Right atrium auricular region (tissue), 2 donors: ENCODE measurements at regions not wholly inside any gene's neighbourhood (a gene's known extent, or its start where the extent isn't known, plus 50 kb on each side); places are given as distances from the start of the nearest gene placed in this dataset.

Experiments
- DNase-seq: peaks from one replicate; pipeline ENCODE4 v3.0.0-alpha.2; 2019; ENCODE audit warnings: low spot score
- H3K27ac ChIP-seq, 2 donors: fragments of 200-600 bp; sonication (generic); 1 replicate in 1 of 2; 2 replicates in 1 of 2; pipeline ENCODE4 v1.5.1; 2016 to 2019
- H3K27me3 ChIP-seq, 2 donors: fragments of 200-600 bp; sonication (generic); one replicate each; pipeline versions ENCODE4 v1.5.1 to v1.6.0; 2017 to 2019
- H3K36me3 ChIP-seq: fragments of 200-600 bp; sonication (generic); one replicate; pipeline ENCODE4 v1.5.1; 2016
- H3K4me1 ChIP-seq, 2 donors: fragments of 200-600 bp; sonication (generic); one replicate each; pipeline versions ENCODE4 v1.5.1 to v1.6.0; 2017 to 2019
- H3K4me3 ChIP-seq, 2 donors: fragments of 200-600 bp; sonication (generic); 1 replicate in 1 of 2; 2 replicates in 1 of 2; pipeline ENCODE4 v1.5.1; 2017 to 2019; ENCODE audit warnings: mild to moderate bottlenecking in 1 of 2, moderate library complexity in 1 of 2
- H3K9me3 ChIP-seq, 2 donors: fragments of 200-600 bp; sonication (generic); one replicate each; pipeline ENCODE4 v1.5.1; 2019
- TF ChIP-seq, protein P1 (sequence below), 2 donors: fragments of 200-600 bp; sonication (generic); IDR thresholded peaks; one replicate each; pipeline ENCODE4 v1.5.1; 2019; ENCODE audit warnings: antibody characterized with exemption in 2 of 2

DNA sequence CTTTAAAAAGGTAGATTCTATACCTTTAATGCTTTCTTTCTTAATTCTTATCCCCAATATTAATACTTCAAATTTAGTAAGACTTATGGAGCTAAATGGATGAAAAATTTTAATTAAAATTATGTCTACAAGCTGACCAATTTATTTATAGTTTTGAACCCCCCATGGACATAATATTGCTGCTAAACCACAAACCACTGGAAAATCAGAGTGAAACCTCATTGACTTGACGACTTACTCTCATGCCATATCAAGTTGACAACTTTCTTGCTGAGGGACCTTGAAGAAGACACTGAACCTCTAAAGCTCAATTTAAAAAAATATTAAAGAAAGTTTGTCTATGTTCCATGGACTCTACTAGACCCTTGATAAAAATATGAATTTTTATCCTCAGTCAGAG is 653.7 kb downstream of the TLE1 start:
- H3K9me3 ChIP-seq = no peaks in the 10 kb centered on the region
- H3K36me3 ChIP-seq = no peaks in the 10 kb centered on the region
- no peak for DNase-seq
- H3K4me1 ChIP-seq = no peaks in the 10 kb centered on the region
- H3K27me3 ChIP-seq = no peaks in the 10 kb centered on the region
- H3K27ac ChIP-seq = no peak overlapping the region
- TF ChIP-seq, protein P1, sequence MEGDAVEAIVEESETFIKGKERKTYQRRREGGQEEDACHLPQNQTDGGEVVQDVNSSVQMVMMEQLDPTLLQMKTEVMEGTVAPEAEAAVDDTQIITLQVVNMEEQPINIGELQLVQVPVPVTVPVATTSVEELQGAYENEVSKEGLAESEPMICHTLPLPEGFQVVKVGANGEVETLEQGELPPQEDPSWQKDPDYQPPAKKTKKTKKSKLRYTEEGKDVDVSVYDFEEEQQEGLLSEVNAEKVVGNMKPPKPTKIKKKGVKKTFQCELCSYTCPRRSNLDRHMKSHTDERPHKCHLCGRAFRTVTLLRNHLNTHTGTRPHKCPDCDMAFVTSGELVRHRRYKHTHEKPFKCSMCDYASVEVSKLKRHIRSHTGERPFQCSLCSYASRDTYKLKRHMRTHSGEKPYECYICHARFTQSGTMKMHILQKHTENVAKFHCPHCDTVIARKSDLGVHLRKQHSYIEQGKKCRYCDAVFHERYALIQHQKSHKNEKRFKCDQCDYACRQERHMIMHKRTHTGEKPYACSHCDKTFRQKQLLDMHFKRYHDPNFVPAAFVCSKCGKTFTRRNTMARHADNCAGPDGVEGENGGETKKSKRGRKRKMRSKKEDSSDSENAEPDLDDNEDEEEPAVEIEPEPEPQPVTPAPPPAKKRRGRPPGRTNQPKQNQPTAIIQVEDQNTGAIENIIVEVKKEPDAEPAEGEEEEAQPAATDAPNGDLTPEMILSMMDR (IDR thresholded peaks at IDR 0.05) = no peak
- H3K4me3 ChIP-seq = no peak overlapping the region

DNA sequence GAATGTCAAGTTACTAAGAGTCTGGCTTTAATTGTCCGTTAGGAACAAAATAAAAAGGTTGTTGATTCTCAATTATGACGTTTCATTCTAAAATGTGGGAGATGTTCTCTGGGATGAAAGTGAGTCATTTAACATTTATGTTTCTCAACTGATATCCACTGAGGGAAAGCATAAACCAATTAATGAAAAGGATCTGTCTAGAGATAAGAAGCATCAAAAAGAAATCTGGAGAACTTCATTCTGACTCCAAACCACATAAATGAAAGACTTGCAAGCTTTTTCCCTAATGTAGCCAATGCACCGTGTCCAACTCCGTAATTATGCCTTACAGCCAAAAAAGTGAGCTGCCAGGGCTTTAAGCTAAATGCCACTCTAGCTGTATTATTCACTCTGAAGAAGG is 654.2 kb downstream of the TLE1 start:
- no peaks in the 10 kb centered on the region for H3K36me3 ChIP-seq
- TF ChIP-seq, protein P1 (IDR thresholded peaks at IDR 0.05) = no peak
- no peaks in the 10 kb centered on the region for H3K9me3 ChIP-seq
- H3K4me1 ChIP-seq = no peaks in the 10 kb centered on the region
- no peak for DNase-seq
- H3K27ac ChIP-seq = no peak overlapping the region
- no peaks in the 10 kb centered on the region for H3K27me3 ChIP-seq
- H3K4me3 ChIP-seq = no peak overlapping the region

DNA sequence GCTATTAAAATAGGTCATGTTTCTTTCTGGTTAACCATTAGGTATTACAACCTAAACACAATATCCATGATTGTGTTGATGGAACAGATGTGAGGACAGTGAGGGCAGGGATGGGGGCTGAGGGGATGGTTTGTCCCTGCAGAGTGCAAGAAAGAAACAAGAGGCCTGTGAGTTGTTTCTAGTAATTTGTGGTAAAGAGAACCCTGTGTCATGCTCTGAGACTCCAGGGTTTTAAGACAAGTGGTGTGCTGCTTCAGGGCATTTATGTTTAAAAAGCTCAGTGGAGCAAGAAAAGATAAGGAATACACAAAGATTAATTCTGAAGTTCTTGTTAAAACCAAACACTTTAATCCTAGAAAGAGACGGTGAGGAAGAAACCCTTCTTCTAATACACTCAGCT is 656.5 kb downstream of the TLE1 start:
- DNase-seq = no peak

DNA sequence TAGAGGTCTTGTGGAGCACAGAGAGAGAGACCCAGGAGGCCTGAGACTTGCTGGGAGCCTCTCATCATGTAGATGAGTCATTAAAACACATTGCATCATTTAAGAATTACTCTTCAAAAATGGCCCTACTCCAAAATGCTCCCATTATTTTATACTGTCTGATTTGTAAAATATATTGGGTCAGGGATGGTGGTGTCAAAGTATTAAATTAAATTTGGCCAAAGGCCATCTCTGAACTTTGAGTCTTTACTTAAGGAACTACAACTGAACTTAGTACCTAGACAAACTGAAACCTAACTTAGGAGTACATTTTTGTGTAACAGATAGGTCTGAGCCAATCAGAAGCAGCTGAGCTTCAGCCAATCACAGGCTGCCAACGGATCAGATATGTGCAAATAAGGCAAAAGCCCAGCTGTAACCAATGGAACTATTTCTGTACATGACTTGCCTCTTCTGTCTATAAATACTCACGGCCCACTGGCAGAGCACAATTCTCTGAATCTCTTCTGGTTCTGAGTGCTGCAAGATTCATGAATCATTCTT is 657.2 kb downstream of the TLE1 start:
- Histone ChIP-seq H3K27ac (no peak overlapping the region), H3K4me3 (no peak overlapping the region), H3K36me3 (no peaks in the 10 kb centered on the region), H3K9me3 (no peaks in the 10 kb centered on the region), H3K4me1 (no peaks in the 10 kb centered on the region), H3K27me3 (no peaks in the 10 kb centered on the region)
- TF ChIP-seq, protein P1 (IDR thresholded peaks at IDR 0.05) = no peak
- DNase-seq = no peak

More for the DNA sequence above, 656.5 kb downstream of the TLE1 start:
- Histone ChIP-seq H3K4me1 (no peaks in the 10 kb centered on the region), H3K27ac (no peak overlapping the region), H3K4me3 (no peak overlapping the region), H3K27me3 (no peaks in the 10 kb centered on the region), H3K36me3 (no peaks in the 10 kb centered on the region), H3K9me3 (no peaks in the 10 kb centered on the region)
- TF ChIP-seq, protein P1 (IDR thresholded peaks at IDR 0.05) = no peak

DNA sequence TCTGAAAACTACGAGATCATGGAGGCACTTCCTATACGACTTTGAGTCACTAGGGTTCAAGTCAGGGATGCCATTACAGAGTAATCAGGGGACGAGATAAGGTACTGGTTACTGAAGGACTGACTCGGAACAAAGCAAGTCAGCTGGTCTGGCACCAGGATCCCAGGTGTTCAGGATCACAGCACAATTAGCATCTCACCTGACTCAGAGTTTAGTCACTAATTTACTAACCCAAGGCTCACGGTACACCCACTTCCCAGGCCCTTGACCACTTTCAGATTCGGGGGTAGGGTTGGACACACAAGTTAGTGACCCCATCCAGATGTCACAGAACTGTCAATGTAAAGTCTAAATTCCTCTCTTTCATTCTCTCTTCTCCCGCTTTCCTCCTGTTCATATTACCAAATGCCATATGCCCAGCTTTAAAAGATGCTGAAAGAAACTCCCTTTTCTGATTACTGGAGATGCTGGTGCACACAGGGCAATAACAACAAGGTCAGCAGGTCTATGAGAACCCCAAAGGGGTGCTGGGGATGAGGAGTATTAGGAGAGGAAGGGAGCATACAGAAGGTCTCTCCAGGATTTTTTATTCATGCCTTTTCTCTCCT is 657.8 kb downstream of the TLE1 start:
- TF ChIP-seq, protein P1 (IDR thresholded peaks at IDR 0.05) = no peak
- Histone ChIP-seq H3K4me3 (no peak overlapping the region), H3K36me3 (no peaks in the 10 kb centered on the region), H3K9me3 (no peaks in the 10 kb centered on the region), H3K27ac (no peak overlapping the region), H3K4me1 (no peaks in the 10 kb centered on the region), H3K27me3 (no peaks in the 10 kb centered on the region)
- DNase-seq = no peak

DNA sequence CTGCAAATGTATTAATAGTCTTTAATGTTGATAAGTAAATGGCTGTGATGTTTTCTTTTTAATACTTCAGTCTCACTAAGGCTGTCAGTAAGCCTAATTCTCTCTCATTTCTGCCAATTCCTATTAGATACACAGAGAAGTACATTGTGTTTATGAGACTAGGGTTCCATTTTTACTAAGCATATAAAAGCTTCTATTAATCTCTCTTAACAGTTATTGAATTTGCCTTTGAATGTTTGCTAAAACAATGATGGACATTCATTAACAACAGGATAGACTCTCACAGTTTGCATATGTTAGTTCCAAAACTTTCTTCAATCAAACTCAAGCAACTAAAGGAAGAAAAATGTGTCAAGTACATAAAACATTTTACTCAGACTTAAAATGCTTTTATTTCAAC is 659.3 kb downstream of the TLE1 start:
- no peaks in the 10 kb centered on the region for H3K9me3 ChIP-seq
- no peak overlapping the region for H3K4me3 ChIP-seq
- no peaks in the 10 kb centered on the region for H3K36me3 ChIP-seq
- H3K27me3 ChIP-seq = no peaks in the 10 kb centered on the region
- no peak overlapping the region for H3K27ac ChIP-seq
- no peaks in the 10 kb centered on the region for H3K4me1 ChIP-seq
- TF ChIP-seq, protein P1 (IDR thresholded peaks at IDR 0.05) = no peak
- DNase-seq = no peak
